Lower leg skin (tissue), 3 donors: ENCODE measurements at regions not wholly inside any gene's neighbourhood (a gene's known extent, or its start where the extent isn't known, plus 50 kb on each side); places are given as distances from the start of the nearest gene placed in this dataset.

Experiments used
- CTCF ChIP-seq, 3 donors: fragments of 450-650 bp; IDR thresholded peaks; one replicate each; pipeline ENCODE4 v1.5.1; 2016; ENCODE audit warnings: antibody characterized with exemption in 3 of 3, mild to moderate bottlenecking in 3 of 3, moderate library complexity in 2 of 3
- POLR2A ChIP-seq, 2 donors: fragments of 450-650 bp; IDR thresholded peaks; one replicate each; pipeline ENCODE4 v1.6.1; 2016 to 2017; ENCODE audit warnings: antibody characterized with exemption in 2 of 2, mild to moderate bottlenecking in 1 of 2, moderate library complexity in 1 of 2

GRCh38 chr1:67958472-67958871, 92.0 kb downstream of the DIRAS3 start:
- TF ChIP-seq POLR2A (IDR thresholded peaks at IDR 0.05) (no peak), CTCF (IDR thresholded peaks at IDR 0.05) (no peak)
